ENCODE measurements at regions not wholly inside any gene's neighbourhood (a gene's known extent, or its start where the extent isn't known, plus 50 kb on each side); places are given as distances from the start of the nearest gene placed in this dataset.

GRCh38 chr4:104795264-104795939 is 300.7 kb upstream of the CXXC4 start:
- no peak for DNase-seq (ENCODE audit: low read depth)

- no peak for DNase-seq (ENCODE audit: low read depth)
These were observed 317.0 kb upstream of the CXXC4 start for GRCh38 chr4:104811727-104812126.

- no peak for DNase-seq (ENCODE audit: low read depth)
These were observed 321.0 kb upstream of the CXXC4 start for GRCh38 chr4:104815665-104816064.

- no peak for DNase-seq (ENCODE audit: low read depth)
These were observed 323.9 kb upstream of the CXXC4 start for GRCh38 chr4:104818579-104818978.

- no peak for DNase-seq (ENCODE audit: low read depth)
These were observed 320.5 kb upstream of the TET2 start for GRCh38 chr4:104826171-104826570.

- no peak for DNase-seq (ENCODE audit: low read depth)
These were observed 316.9 kb upstream of the TET2 start for GRCh38 chr4:104829761-104830160.

- DNase-seq (ENCODE audit: low read depth), result no peak
These were observed 298.0 kb upstream of the TET2 start for GRCh38 chr4:104848597-104849225.

- no peak for DNase-seq (ENCODE audit: low read depth)
These were observed 287.0 kb upstream of the TET2 start for GRCh38 chr4:104859601-104860237.

GRCh38 chr4:104860238-104861123 is 286.2 kb upstream of the TET2 start:
- peak; percentile 4 for DNase-seq (ENCODE audit: low read depth)

GRCh38 chr4:104866809-104867208 is 279.9 kb upstream of the TET2 start:
- no peak for DNase-seq (ENCODE audit: low read depth)

GRCh38 chr4:104868533-104868932 is 278.1 kb upstream of the TET2 start:
- DNase-seq (ENCODE audit: low read depth), result no peak

GRCh38 chr4:104868958-104869357 is 277.7 kb upstream of the TET2 start:
- DNase-seq (ENCODE audit: low read depth), result no peak

GRCh38 chr4:104869831-104870230 is 276.8 kb upstream of the TET2 start:
- DNase-seq (ENCODE audit: low read depth), result no peak

- no peak for DNase-seq (ENCODE audit: low read depth)
These were observed 276.0 kb upstream of the TET2 start for GRCh38 chr4:104870495-104871233.

- DNase-seq (ENCODE audit: low read depth), result no peak
These were observed 267.7 kb upstream of the TET2 start for GRCh38 chr4:104878936-104879335.

GRCh38 chr4:104879367-104879766 is 267.3 kb upstream of the TET2 start:
- no peak for DNase-seq (ENCODE audit: low read depth)

GRCh38 chr4:104879854-104880253 is 266.8 kb upstream of the TET2 start:
- DNase-seq (ENCODE audit: low read depth), result no peak

- DNase-seq (ENCODE audit: low read depth), result no peak
These were observed 265.4 kb upstream of the TET2 start for GRCh38 chr4:104881136-104881886.

- no peak for DNase-seq (ENCODE audit: low read depth)
These were observed 255.9 kb upstream of the TET2 start for GRCh38 chr4:104890598-104891275.

Measured in activated T-cell treated with anti-CD3 and anti-CD28 coated beads for 1 hour (primary cell).